ENCODE measurements at regions not wholly inside any gene's neighbourhood (a gene's known extent, or its start where the extent isn't known, plus 50 kb on each side); places are given as distances from the start of the nearest gene placed in this dataset.

DNA sequence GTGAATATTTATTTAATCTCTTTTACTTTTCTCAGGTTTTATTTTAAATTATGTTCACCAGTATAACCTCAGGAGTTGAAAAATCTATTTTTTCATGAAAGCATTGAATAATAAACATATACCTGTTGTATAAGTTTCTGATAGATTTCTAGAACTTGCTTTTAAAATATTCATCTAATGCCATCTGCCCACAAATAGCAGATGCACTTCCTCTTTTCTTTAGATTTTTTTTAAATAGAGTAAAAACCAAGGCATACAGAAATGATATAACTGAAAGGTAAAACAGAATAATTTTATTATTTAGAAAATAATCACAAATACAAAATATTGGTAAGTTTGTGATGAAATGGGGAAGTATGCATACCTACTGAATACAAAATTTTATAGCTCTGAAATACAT, 130.7 kb upstream of the PRMT6 start:
- no peaks in the 10 kb centered on the region for H3K27me3 ChIP-seq (ENCODE audit: insufficient read depth, low read depth, severe bottlenecking)
- H3K27ac ChIP-seq, result no peak overlapping the region
- H3K36me3 ChIP-seq, result no peaks in the 10 kb centered on the region
- DNase-seq, result no peak
- H3K4me3 ChIP-seq (ENCODE audit: low read depth, low read length), result no peak overlapping the region
- TF ChIP-seq CTCF (IDR thresholded peaks at IDR 0.05; ENCODE audit: low read depth, low read length), result no peak
- no peaks in the 10 kb centered on the region for H3K9me3 ChIP-seq (ENCODE audit: severe bottlenecking)

DNA sequence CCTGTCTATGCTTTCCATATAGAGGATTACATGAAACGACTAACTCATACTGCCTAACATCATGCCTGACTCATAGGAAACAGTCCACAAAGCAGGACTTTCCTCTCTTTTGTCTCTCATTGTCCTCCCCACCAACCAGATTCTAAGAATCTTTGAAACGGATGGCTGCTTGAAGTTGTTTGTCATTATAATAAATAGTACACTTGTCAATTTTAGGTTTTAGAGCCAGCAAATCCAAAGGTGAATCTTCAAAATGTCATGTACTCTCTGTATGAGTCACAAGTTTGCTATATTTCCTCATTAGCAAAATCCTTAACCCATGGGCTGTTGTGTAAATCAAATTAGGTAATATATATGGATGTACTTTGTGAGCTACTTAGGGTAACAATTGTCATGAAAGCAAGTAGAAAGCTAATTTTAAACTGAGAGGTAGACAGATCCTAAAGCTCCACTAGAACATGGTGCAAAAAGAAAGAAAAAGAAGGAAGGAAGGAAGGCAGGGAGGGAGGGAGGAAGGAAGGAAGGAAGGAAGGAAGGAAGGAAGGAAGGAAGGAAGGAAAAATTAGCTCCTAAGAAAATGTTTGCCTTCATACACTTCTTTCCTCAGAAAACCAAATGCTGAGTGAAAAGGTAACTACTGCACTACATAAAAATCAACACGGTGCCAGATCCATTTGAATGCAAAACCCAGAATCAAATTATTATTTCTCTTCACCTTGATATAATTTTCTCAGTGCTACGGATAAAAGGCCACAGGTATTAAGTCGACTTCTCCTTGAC, 129.5 kb upstream of the PRMT6 start:
- no peak overlapping the region for H3K4me3 ChIP-seq (ENCODE audit: low read depth, low read length)
- H3K36me3 ChIP-seq, result no peaks in the 10 kb centered on the region
- H3K27me3 ChIP-seq (ENCODE audit: insufficient read depth, low read depth, severe bottlenecking), result no peaks in the 10 kb centered on the region
- TF ChIP-seq CTCF (IDR thresholded peaks at IDR 0.05; ENCODE audit: low read depth, low read length), result no peak
- H3K27ac ChIP-seq, result no peak overlapping the region
- H3K9me3 ChIP-seq (ENCODE audit: severe bottlenecking), result no peaks in the 10 kb centered on the region
- no peak for DNase-seq

GRCh38 chr1:106937104-106937503, 119.4 kb upstream of the PRMT6 start:
- no peaks in the 10 kb centered on the region for H3K27me3 ChIP-seq (ENCODE audit: insufficient read depth, low read depth, severe bottlenecking)
- H3K36me3 ChIP-seq, result no peaks in the 10 kb centered on the region
- H3K4me3 ChIP-seq (ENCODE audit: low read depth, low read length), result no peak overlapping the region
- no peak for DNase-seq
- H3K27ac ChIP-seq, result no peak overlapping the region
- no peak for TF ChIP-seq CTCF (IDR thresholded peaks at IDR 0.05; ENCODE audit: low read depth, low read length)
- no peaks in the 10 kb centered on the region for H3K9me3 ChIP-seq (ENCODE audit: severe bottlenecking)

- peak; percentile 32 for DNase-seq
- Histone ChIP-seq H3K9me3 (ENCODE audit: severe bottlenecking) (no peaks in the 10 kb centered on the region), H3K36me3 (no peaks in the 10 kb centered on the region), H3K27me3 (ENCODE audit: insufficient read depth, low read depth, severe bottlenecking) (no peaks in the 10 kb centered on the region), H3K4me3 (ENCODE audit: low read depth, low read length) (no peak overlapping the region), H3K27ac (no peak overlapping the region)
- TF ChIP-seq CTCF (IDR thresholded peaks at IDR 0.05; ENCODE audit: low read depth, low read length), result no peak
Measured at GRCh38 chr1:106944721-106945120, 111.8 kb upstream of the PRMT6 start.

- Histone ChIP-seq H3K27me3 (ENCODE audit: insufficient read depth, low read depth, severe bottlenecking) (no peaks in the 10 kb centered on the region), H3K36me3 (no peaks in the 10 kb centered on the region), H3K9me3 (ENCODE audit: severe bottlenecking) (no peaks in the 10 kb centered on the region), H3K4me3 (ENCODE audit: low read depth, low read length) (no peak overlapping the region), H3K27ac (no peak overlapping the region)
- DNase-seq, result no peak
- TF ChIP-seq CTCF (IDR thresholded peaks at IDR 0.05; ENCODE audit: low read depth, low read length), result no peak
Measured at GRCh38 chr1:106952776-106953175, 103.7 kb upstream of the PRMT6 start.

Measured in WERI-Rb-1 (cell line).